HG02981 (cell line): ENCODE measurements at regions not wholly inside any gene's neighbourhood (a gene's known extent, or its start where the extent isn't known, plus 50 kb on each side); places are given as distances from the start of the nearest gene placed in this dataset.
"Not testable (repeated sequence)": the region's sequence is repeated elsewhere in the genome, so short reads cannot be mapped to it uniquely, and the experiment has no call there.

Experiments
- ATAC-seq: cut with Tn5 transposase; IDR thresholded peaks from one replicate; pipeline ENCODE4 v1.9.1; 2021; ENCODE audit warnings: mild to moderate bottlenecking, moderate library complexity; ENCODE audit not compliant: unreplicated experiment

DNA sequence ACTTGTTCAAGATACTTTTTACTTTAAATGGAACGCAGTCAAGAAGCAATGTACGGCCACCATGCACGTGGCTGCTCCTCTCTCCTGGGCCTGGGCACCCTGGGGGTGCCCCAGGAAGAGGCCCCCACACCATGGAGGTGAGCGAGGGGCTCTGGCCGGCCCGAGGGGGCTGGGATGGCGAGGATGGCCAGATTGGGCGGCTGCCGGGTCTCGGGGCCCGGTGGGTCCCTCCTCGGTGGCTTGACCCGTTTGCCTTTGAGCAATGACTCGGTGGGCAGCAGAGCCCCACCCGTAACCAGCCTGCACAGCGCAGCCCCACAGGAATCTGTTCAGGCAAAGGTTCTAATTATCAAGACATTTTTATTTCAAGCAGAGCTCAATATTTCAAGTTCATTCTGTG lies 167.4 kb downstream of the BRD1 start:
- ATAC-seq = no peak

GRCh38 chr22:49659924-49660315 lies 167.8 kb downstream of the BRD1 start:
- ATAC-seq = no peak

DNA sequence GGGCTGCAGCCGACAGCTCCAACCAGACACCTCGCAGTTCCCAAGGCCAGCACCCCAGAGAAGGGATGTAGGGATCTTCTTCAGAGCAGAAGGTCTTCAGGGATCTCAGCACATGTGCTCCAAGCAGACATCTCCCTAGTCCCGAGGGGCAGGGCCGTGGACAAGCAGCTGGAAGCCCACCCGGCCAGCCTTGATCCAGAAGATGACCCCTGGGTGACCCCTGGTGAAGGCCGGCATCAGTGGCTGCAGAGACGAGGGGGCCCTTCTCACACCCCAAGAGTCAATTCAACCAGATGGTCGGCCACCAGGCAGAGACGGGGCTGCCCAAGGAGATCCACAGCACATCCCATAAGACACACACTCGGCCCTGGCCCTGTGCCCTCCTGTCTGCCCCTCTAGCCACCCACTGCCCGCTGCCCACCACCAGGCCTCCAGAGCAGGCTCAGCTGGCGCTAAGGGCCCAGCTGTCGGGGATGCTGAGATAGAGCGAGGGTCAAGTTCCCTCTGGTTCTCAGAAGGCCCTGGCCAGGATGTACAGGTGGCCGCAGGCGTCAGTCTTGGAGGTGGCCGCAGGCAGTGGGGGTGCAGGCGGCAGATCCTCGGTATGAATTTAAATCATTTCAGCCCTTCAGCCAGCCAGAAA lies 168.3 kb downstream of the BRD1 start:
- ATAC-seq = no peak

DNA sequence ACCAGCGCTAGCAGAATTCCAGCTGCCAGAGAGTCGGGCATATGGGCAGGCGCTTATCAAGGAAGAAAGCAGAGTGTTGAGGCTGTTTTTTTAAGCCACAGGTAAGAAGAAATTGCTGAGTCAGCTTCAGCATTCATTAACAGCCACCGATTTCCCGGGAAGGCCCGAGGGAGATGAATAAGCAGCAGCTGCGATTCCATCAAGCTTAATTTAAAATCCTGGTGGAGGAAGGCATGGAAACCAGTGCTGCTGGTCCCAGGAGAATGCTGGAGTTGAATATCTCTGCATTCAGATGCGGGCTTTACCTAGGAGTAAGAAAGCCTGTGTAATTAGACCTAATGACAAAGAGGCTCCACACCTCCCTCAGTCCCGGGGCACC lies 168.8 kb downstream of the BRD1 start:
- ATAC-seq = no peak

DNA sequence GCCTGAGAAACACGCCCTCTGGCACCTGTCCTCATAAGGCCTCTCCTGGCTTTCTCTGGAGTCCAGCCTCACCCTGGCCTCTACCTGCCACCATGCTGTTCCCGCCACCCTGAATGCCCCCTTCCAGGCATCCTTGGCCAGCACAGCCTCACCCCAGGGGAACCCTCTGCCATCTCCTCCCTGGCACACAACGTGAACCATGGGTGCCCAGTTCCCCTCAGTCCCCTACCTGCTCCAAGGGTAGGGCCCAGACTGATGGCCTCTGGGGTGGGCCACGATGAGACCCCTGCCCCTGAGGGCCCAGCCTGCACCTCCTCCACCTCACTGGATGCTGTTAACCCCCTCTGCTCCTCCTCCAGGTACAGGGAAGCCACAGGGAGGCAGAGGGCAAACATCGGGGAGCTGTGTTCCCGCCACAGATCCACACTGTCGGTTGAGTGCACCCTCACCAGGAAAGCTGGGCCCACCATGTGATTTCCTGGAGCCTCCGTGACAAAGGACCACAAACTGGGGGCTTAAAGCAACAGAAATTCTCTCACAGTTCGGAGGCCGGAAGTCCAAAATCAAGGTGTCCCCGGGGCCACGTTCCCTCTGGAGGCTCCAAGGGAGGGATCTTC lies 169.6 kb downstream of the BRD1 start:
- no peak for ATAC-seq

GRCh38 chr22:49657275-49657973 lies 170.2 kb downstream of the BRD1 start:
- no peak for ATAC-seq

DNA sequence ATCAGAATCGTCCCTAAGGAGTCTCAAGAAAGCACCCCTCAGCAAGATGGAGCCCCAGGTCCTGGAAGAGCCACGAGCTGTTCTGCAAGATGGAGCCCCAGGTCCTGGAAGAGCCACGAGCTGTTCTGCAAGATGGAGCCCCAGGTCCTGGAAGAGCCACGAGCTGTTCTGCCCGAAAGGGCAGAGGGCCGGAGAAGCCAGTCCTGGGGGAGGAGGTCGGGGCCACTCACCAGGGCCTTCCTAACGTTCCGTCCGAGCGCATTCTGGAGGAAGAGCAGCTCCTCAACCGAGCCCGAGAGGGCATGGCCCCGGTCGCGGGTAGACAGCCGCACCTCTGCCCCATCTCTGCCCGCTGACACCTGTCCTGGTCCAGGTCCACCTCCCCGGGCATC lies 170.8 kb downstream of the BRD1 start:
- not testable (repeated sequence) for ATAC-seq

DNA sequence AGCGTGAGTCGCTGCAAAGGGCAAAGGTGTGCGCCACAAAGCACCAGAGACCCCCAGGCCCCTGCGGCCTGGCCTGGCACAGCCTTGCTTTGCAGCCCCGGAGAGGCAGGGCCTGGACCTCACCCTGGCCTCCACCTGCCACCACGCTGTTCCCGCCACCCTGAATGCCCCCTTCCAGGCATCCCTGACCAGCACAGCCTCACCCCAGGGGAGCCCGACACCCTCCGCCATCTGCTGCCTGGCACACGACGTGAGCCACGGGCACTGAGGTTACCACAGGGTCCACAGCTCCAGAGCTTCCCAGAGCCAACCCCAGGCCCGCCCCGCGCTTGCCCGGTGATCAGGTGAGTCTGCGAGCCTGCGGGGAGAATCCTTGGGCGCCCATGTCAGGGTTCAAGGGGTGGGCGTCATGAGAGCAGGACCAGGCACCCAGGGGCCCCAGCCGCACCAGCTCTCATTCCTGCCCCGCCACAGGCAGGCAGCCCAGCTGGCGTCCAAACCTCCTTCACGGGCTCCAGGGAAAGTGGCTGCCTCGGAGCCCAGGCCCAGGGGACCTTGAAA lies 171.3 kb downstream of the BRD1 start:
- no peak for ATAC-seq

DNA sequence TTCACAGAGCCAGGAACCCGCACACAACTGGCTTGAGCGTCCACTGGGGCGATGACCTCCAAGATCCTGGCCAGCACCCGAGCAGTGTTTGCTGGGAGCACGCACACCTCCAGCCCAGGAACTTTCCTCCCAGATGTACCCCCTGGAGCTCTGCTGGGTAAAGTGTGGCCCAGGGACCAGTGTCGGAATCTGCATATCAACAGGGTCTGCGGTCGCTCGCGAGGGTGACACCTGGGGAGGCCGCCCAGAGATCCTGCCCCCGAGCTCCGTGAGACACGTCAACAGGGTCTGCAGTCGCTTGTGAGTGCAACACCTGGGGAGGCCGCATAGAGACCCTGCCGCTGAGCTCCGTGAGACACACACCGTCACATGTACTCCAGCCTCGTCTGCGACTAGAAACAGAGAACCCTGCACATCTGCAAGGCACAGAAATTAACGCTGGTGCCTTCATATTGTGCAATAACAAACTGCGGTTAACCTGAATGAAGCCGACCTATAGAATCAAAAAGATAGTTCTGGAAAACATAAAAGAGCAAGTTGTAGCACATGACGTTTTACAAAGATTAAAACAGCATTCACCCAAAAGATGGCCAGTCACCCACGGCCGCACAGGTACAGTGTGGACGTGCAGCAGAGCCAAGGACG lies 172.4 kb downstream of the BRD1 start:
- ATAC-seq = no peak

DNA sequence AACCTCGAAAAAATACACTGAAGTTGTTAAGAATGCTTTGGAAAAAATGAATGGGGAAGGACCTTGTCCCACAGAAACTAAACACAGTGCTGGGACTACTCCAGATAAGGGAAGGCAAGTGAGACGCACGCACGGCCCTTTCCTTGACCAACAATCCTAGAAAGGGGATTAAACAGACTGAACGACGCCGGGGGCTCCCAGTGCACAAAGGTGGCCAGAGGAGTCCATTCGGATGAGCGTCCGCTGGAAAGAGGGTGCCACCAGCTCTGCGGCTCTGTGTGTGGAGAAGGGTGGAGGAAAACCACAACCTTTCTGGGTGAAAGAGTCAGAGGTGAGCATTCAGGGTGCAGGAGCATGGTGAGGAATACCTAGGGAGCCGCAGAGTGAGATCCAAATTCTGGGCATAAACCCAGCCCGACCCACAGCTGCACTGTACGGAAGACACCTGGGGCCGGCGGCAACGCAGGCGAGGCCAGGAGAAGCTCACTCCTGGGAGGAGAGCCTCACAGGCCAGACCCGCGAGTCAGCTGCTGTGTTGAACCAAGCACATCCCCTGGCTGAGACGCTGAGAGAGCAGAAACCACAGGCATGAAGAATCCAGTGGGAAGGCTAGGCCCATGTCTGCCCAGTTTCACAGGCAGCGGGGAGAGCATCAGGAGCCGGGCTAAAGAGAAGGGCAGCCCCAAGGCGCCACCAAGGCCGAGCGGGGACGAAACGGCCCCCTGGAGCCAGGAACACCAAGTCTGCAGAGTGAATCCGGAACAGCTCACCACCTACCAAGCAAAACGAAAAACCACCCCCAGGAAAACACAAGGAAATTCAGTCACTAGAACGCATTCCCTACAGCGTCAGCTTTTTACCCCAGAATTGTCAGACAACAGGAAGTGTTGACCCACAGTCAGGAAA lies 177.1 kb downstream of the BRD1 start:
- no peak for ATAC-seq

GRCh38 chr22:49649166-49650068 lies 178.3 kb downstream of the BRD1 start:
- no peak for ATAC-seq

DNA sequence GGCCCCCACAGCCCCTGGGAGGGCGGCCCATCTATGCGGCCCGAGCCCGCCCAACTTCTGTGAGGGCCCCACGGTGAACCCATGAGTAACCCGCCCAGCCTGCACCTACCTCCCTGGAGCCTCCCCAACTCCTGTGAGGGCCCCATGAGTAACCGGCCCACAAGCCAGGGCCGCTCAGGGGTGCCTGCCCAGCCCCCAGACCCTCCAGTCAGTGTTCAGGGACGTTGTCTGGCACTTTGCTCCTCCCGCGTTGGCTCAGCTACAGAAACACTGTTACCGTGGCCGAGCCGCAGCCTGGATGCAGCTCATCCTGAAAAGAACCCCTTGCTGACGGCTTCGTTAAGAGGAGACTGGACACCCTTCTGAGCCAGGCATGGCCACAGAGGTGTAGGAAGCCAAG lies 179.6 kb downstream of the BRD1 start:
- ATAC-seq = no peak

DNA sequence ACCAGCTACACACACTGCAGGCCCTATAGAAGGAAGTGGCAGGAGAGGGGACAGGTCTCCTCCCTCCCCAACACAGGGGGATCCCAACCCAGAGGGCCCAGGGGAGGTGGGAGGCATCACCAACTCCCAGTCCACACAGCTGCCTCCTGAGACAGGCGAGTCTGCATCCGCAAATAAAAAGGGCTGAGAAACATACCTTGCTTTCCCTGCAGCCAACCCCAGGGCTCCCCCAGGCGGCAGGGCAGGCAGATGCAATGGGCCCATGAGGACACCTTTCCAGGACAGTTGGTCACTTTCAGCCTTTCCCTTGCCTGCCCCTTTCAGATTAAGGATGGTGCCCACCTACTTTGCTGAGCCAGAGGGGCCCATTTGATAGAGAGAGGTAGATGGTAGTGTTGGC lies 180.0 kb downstream of the BRD1 start:
- ATAC-seq = no peak

GRCh38 chr22:49646876-49647275 lies 180.8 kb downstream of the BRD1 start:
- no peak for ATAC-seq

DNA sequence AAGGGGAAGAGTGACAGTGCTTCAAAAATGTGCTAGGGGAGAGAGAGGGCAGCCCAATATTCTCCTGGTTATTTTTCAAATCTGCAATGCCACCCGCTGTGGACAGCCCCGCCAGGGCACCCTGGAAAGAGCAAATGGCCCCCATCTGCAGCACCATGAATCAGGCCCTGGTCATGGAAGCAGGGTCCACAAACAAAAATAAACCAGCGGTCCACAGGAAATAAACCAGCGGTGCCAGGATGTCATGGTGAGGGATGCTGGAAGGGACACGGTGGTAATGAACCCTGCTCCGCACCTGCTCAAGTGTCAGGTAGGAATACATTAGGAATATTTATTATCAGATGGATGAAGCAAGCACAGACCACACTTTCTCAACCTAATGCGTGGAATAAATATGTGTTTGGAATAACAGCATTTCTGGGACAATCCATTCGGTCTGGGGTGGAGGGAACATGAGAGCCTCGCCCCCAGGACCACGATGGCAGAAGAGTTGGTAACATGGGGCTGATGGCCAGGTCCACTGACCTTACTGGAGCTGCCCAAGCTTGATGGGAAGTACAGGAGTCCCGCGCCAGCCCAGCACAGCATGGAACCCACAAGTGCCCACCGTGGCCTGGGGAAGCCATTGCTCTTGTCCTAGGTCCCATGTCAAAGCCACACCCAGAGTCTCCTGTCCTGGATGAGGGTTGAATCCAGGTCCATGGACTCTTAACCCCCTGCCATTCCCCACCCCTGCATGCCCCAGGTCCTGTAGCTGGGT lies 181.7 kb downstream of the BRD1 start:
- ATAC-seq = no peak

GRCh38 chr22:49645257-49645656 lies 182.4 kb downstream of the BRD1 start:
- ATAC-seq = no peak

GRCh38 chr22:49643998-49644397 lies 183.7 kb downstream of the BRD1 start:
- no peak for ATAC-seq

- no peak for ATAC-seq
Observed at GRCh38 chr22:49643466-49643865, 184.2 kb downstream of the BRD1 start.

DNA sequence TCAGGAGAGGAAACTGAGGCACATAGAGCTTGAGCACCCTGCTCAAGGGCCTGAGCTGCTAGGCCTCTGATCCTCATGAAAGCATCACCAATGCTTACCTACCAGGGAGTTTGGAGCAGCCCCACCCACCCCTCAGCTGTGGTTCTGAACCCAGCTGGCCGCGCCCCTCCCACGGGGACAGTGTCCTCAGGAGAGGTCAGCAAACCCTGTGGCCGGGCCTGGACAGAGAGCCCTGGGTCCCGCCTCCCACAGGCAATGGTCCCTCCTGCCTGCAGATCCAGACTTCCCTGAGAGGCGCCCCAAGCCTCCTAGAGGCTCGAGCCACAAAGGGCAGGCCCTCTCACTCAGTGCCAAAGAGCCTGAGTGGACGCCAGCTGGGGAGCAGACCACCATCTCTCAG lies 184.9 kb downstream of the BRD1 start:
- no peak for ATAC-seq
